Esophagus muscularis mucosa (tissue), 4 donors: ENCODE measurements at regions not wholly inside any gene's neighbourhood (a gene's known extent, or its start where the extent isn't known, plus 50 kb on each side); places are given as distances from the start of the nearest gene placed in this dataset.

Source experiments
- DNase-seq: peaks from one replicate; pipeline ENCODE4 v3.0.0-alpha.2; 2017; ENCODE audit errors: extremely low spot score
- H3K27ac ChIP-seq, 4 donors: fragments of 200-600 bp; sonication (generic); replicated peaks in 1 of 4; 1 replicate in 3 of 4; 2 replicates in 1 of 4; pipeline ENCODE4 v1.5.1; 2016 to 2019; ENCODE audit warnings: mild to moderate bottlenecking in 1 of 4
- H3K27me3 ChIP-seq, 4 donors: fragments of 200-600 bp; sonication (generic); one replicate each; pipeline versions ENCODE4 v1.5.1 to v1.6.0; 2016 to 2019
- H3K36me3 ChIP-seq, 4 donors: fragments of 200-600 bp; sonication (generic); one replicate each; pipeline ENCODE4 v1.5.1; 2016 to 2019
- H3K4me1 ChIP-seq, 4 donors: fragments of 200-600 bp; sonication (generic); one replicate each; pipeline ENCODE4 v1.5.1; 2016 to 2019
- H3K4me3 ChIP-seq, 4 donors: fragments of 200-600 bp; sonication (generic); 1 replicate in 2 of 4; 2 replicates in 2 of 4; pipeline ENCODE4 v1.5.1; 2016 to 2019; ENCODE audit warnings: mild to moderate bottlenecking in 4 of 4, moderate library complexity in 1 of 4
- H3K9me3 ChIP-seq, 4 donors: fragments of 200-600 bp; sonication (generic); 1 replicate in 3 of 4; 2 replicates in 1 of 4; pipeline ENCODE4 v1.5.1; 2016 to 2019
- CTCF ChIP-seq, 3 experiments: fragments of 200-600 bp in 2 of 3; fragments of 450-650 bp in 1 of 3; sonication (generic) in 2 of 3; IDR thresholded peaks; one replicate each; pipeline ENCODE4 v1.5.1; 2017 to 2019; ENCODE audit warnings: antibody characterized with exemption in 3 of 3, mild to moderate bottlenecking in 2 of 3, moderate library complexity in 1 of 3
- EP300 ChIP-seq: sonication (generic); formaldehyde crosslinking; IDR thresholded peaks from one replicate; pipeline ENCODE4 v1.6.1; 2017; ENCODE audit warnings: antibody characterized with exemption
- POLR2A ChIP-seq: fragments of 450-650 bp; IDR thresholded peaks from one replicate; pipeline ENCODE4 v1.6.1; 2017; ENCODE audit warnings: antibody characterized with exemption, moderate library complexity, mild to moderate bottlenecking, low read depth
- POLR2AphosphoS5 ChIP-seq, 2 donors: sonication (generic); formaldehyde crosslinking; IDR thresholded peaks; one replicate each; pipeline ENCODE4 v1.6.1; 2017; ENCODE audit warnings: antibody characterized with exemption in 2 of 2
- WGBS: methylation state at CpG from one replicate; pipeline ENCODE4 v1.1.5; 2018; 5-methylcytosine and 5-hydroxymethylcytosine counted together
- intact Hi-C: fragments of 100-400 bp; cut with DNase I; formaldehyde crosslinking; loops from one replicate; pipeline ENCODE4 v1.15.1; 2023

- H3K36me3 ChIP-seq: no peaks in the 10 kb centered on the region
- no peak overlapping the region for H3K4me3 ChIP-seq
- no peaks in the 10 kb centered on the region for H3K27me3 ChIP-seq
- H3K27ac ChIP-seq: no peak overlapping the region
- H3K4me1 ChIP-seq: peaks cover 0 to 6% (median 0%) of the 10 kb centered on the region in 4 donors
- no peaks in the 10 kb centered on the region for H3K9me3 ChIP-seq
- DNase-seq: no peak
- TF ChIP-seq POLR2AphosphoS5 (IDR thresholded peaks at IDR 0.05) (no peak), EP300 (no peak), CTCF (IDR thresholded peaks at IDR 0.05) (no peak), POLR2A (no peak)
- 95% methylated on average over 2 of the region's 2 CpGs for WGBS
- intact Hi-C loops: no loop called here
Measured at GRCh38 chr2:161020437-161020836, 139.8 kb upstream of the TANK start.

- no peak for TF ChIP-seq POLR2AphosphoS5 (IDR thresholded peaks at IDR 0.05)
- no peak for TF ChIP-seq POLR2A
- TF ChIP-seq CTCF (IDR thresholded peaks at IDR 0.05): no peak
- TF ChIP-seq EP300: no peak
- H3K27ac ChIP-seq: no peak overlapping the region
- no peak overlapping the region for H3K4me3 ChIP-seq
- H3K9me3 ChIP-seq: no peaks in the 10 kb centered on the region
- intact Hi-C loops: no loop called here
- no peaks in the 10 kb centered on the region for H3K27me3 ChIP-seq
- H3K4me1 ChIP-seq: peaks cover 0 to 13% (median 5%) of the 10 kb centered on the region in 4 donors
- 100% methylated on average over 1 of the region's 1 CpG for WGBS
- DNase-seq: no peak
- H3K36me3 ChIP-seq: no peaks in the 10 kb centered on the region
Measured at GRCh38 chr2:161028581-161028980, 131.6 kb upstream of the TANK start.

GRCh38 chr2:161029321-161029720 is 130.9 kb upstream of the TANK start:
- DNase-seq: no peak
- H3K4me3 ChIP-seq: no peak overlapping the region
- no peak overlapping the region for H3K27ac ChIP-seq
- H3K27me3 ChIP-seq: no peaks in the 10 kb centered on the region
- no peaks in the 10 kb centered on the region for H3K9me3 ChIP-seq
- H3K36me3 ChIP-seq: no peaks in the 10 kb centered on the region
- intact Hi-C loops: no loop called here
- peaks cover 0 to 13% (median 5%) of the 10 kb centered on the region in 4 donors for H3K4me1 ChIP-seq
- WGBS: 93% methylated on average over 5 of the region's 5 CpGs
- no peak for TF ChIP-seq POLR2AphosphoS5 (IDR thresholded peaks at IDR 0.05)
- no peak for TF ChIP-seq CTCF (IDR thresholded peaks at IDR 0.05)

- Histone ChIP-seq H3K4me1 (peaks cover 0 to 13% (median 5%) of the 10 kb centered on the region in 4 donors), H3K9me3 (no peaks in the 10 kb centered on the region), H3K27ac (peak overlapping the region in 3 of 4 donors; percentile 61 to 63 (median 62)), H3K4me3 (no peak overlapping the region), H3K36me3 (no peaks in the 10 kb centered on the region), H3K27me3 (no peaks in the 10 kb centered on the region)
- 58% methylated on average over 3 of the region's 3 CpGs for WGBS
- peak; percentile 50 for DNase-seq
- TF ChIP-seq POLR2AphosphoS5 (IDR thresholded peaks at IDR 0.05) (peak; percentile 41 to 80), CTCF (IDR thresholded peaks at IDR 0.05) (no peak)
- intact Hi-C loops: no loop called here
Measured at GRCh38 chr2:161030260-161031063, 129.8 kb upstream of the TANK start.

- H3K27me3 ChIP-seq: no peaks in the 10 kb centered on the region
- H3K36me3 ChIP-seq: no peaks in the 10 kb centered on the region
- 90% methylated on average over 3 of the region's 3 CpGs for WGBS
- H3K9me3 ChIP-seq: no peaks in the 10 kb centered on the region
- TF ChIP-seq CTCF (IDR thresholded peaks at IDR 0.05) (no peak), POLR2A (no peak), EP300 (no peak), POLR2AphosphoS5 (IDR thresholded peaks at IDR 0.05) (no peak)
- peak overlapping the region in 1 of 4 donors; percentile 62 for H3K27ac ChIP-seq
- intact Hi-C loops: no loop called here
- H3K4me1 ChIP-seq: peaks cover 0 to 13% (median 5%) of the 10 kb centered on the region in 4 donors
- no peak for DNase-seq
- no peak overlapping the region for H3K4me3 ChIP-seq
Measured at GRCh38 chr2:161031511-161031910, 128.7 kb upstream of the TANK start.
